K562 (cell line): ENCODE measurements at regions not wholly inside any gene's neighbourhood (a gene's known extent, or its start where the extent isn't known, plus 50 kb on each side); places are given as distances from the start of the nearest gene placed in this dataset.

Experiments
- ATAC-seq: fragments of 200-7000 bp; cut with Tn5 transposase; 3 replicates; pipeline ENCODE4 v1.9.1; 2020; ENCODE audit warnings: moderate library complexity
- BruUV-seq: library from RNA; stranded (reverse); fragments of 400-500 nt; replicated peaks from 2 replicates; lab custom pipeline; 2021; lab: Mats Ljungman, UMichigan
- CTCF ChIA-PET: fragments of 300-600 bp; formaldehyde crosslinking; extraction: SDS; loops from one replicate; lab custom pipeline; 2021; ENCODE audit warnings: low intra/inter-chr PET ratio; lab: Yijun Ruan, JAX
- POLR2A ChIA-PET: fragments of 300-600, 350-650 bp; sonication (Branson Sonifier 250); formaldehyde crosslinking; extraction: SDS; loops from one replicate; lab custom pipeline; 2021; ENCODE audit warnings: antibody characterized with exemption, inconsistent platforms; lab: Yijun Ruan, JAX
- DNase-seq, 4 experiments: peaks; one replicate each; pipeline versions ENCODE4 v3.0.0 to v3.0.0-alpha.2; 2011 to 2018; ENCODE audit warnings: low spot score in 3 of 4, mixed read lengths in 3 of 4; ENCODE audit errors: extremely low read depth in 1 of 4
- FAIRE-seq: peaks from 2 replicates; lab custom pipeline; 2011; peaks lifted over from hg19 to GRCh38; lab: Jason Lieb, UNC
- H2AFZ ChIP-seq: 2 replicates; pipeline ENCODE4 v1.6.0; 2011; ENCODE audit warnings: low read depth, low read length, control low read depth, inconsistent platforms
- H3K27ac ChIP-seq: fragments of 200-600 bp; 3 replicates; pipeline ENCODE4 v1.8.0; 2011; ENCODE audit warnings: low read depth, mild to moderate bottlenecking, control low read depth, inconsistent platforms, low read length, moderate library complexity, mixed read lengths; ENCODE audit errors: extremely low read depth
- H3K27me3 ChIP-seq, 2 experiments: fragments of 300-600 bp in 1 of 2; 2 replicates in 1 of 2; 3 replicates in 1 of 2; pipeline versions ENCODE4 v1.6.0 to v1.8.0; 2011; ENCODE audit warnings: inconsistent platforms in 2 of 2, low read length in 2 of 2, mild to moderate bottlenecking in 1 of 2, mixed read lengths in 1 of 2, moderate library complexity in 1 of 2; ENCODE audit not compliant: control insufficient read depth in 2 of 2, insufficient read depth in 2 of 2
- H3K36me3 ChIP-seq: fragments of 300-600 bp; 3 replicates; pipeline ENCODE4 v1.8.0; 2011; ENCODE audit warnings: mild to moderate bottlenecking, low read length, inconsistent platforms; ENCODE audit not compliant: control insufficient read depth, insufficient read depth
- H3K4me1 ChIP-seq, 2 experiments: fragments of 200-600 bp in 1 of 2; replicated peaks in 1 of 2; 2 replicates in 1 of 2; 3 replicates in 1 of 2; pipeline versions ENCODE4 v1.5.1 to v1.8.0; 2011; ENCODE audit warnings: inconsistent platforms in 2 of 2, low read length in 2 of 2, mild to moderate bottlenecking in 1 of 2, mixed read lengths in 1 of 2, moderate library complexity in 1 of 2; ENCODE audit not compliant: control insufficient read depth in 2 of 2, insufficient read depth in 2 of 2
- H3K4me2 ChIP-seq: 2 replicates; pipeline ENCODE4 v1.6.1; 2011; ENCODE audit warnings: low read length, control low read depth, inconsistent platforms, mixed read lengths; ENCODE audit not compliant: insufficient read depth
- H3K4me3 ChIP-seq: fragments of 200-600 bp; sonication (generic), shearing (Covaris generic); 2 replicates; pipeline ENCODE4 v1.5.1; 2016; ENCODE audit warnings: control low read depth, inconsistent platforms
- H3K79me2 ChIP-seq: fragments of 200-600 bp; 3 replicates; pipeline ENCODE4 v1.8.0; 2011; ENCODE audit warnings: low read length, inconsistent platforms; ENCODE audit not compliant: control insufficient read depth, insufficient read depth
- H3K9ac ChIP-seq, 2 experiments: 2 replicates each; pipeline versions ENCODE4 v1.6.0 to v1.6.1; 2011; ENCODE audit warnings: low read depth in 2 of 2, low read length in 2 of 2, control low read depth in 1 of 2, inconsistent platforms in 1 of 2, mild to moderate bottlenecking in 1 of 2, mixed read lengths in 1 of 2; ENCODE audit not compliant: insufficient read depth in 1 of 2
- H3K9me1 ChIP-seq: one replicate; pipeline ENCODE4 v1.6.0; 2011; ENCODE audit warnings: inconsistent platforms, mild to moderate bottlenecking, low read length, moderate library complexity; ENCODE audit not compliant: control insufficient read depth, insufficient read depth
- H3K9me3 ChIP-seq: replicated peaks from 2 replicates; pipeline ENCODE4 v1.5.1; 2011; ENCODE audit warnings: low read depth, low read length, inconsistent platforms; ENCODE audit not compliant: control insufficient read depth, insufficient read depth
- H4K20me1 ChIP-seq: replicated peaks from 2 replicates; pipeline ENCODE4 v1.6.1; 2011; ENCODE audit warnings: low read length, inconsistent platforms, mixed read lengths; ENCODE audit not compliant: control insufficient read depth, insufficient read depth
- ARID2 ChIP-seq: fragments of 450-650 bp; IDR thresholded peaks from 2 replicates; pipeline ENCODE4 v1.6.1; 2017; ENCODE audit warnings: antibody characterized with exemption, mild to moderate bottlenecking
- ATF7 ChIP-seq: fragments of 450-650 bp; IDR thresholded peaks from 2 replicates; pipeline ENCODE4 v1.7.1; 2014; ENCODE audit warnings: mild to moderate bottlenecking, moderate library complexity
- BHLHE40 ChIP-seq: IDR thresholded peaks from 2 replicates; pipeline ENCODE4 v1.6.1; 2011; ENCODE audit warnings: low read length, improper control_type of control experiment
- ESRRA ChIP-seq: fragments of 450-650 bp; IDR thresholded peaks from 2 replicates; pipeline ENCODE4 v1.6.1; 2014; ENCODE audit warnings: low read depth, mild to moderate bottlenecking, moderate library complexity, borderline replicate concordance
- GTF2F1 ChIP-seq: IDR thresholded peaks from 2 replicates; pipeline ENCODE4 v1.6.1; 2011; ENCODE audit warnings: low read depth, low read length, improper control_type of control experiment
- HMGN3 ChIP-seq: IDR thresholded peaks from 2 replicates; pipeline ENCODE4 v1.6.1; 2011; ENCODE audit warnings: borderline replicate concordance, low read depth, mild to moderate bottlenecking, mixed read lengths, low read length; ENCODE audit not compliant: insufficient read length; ENCODE audit errors: extremely low read depth
- MAFG ChIP-seq: fragments of 450-650 bp; conservative IDR thresholded peaks from 2 replicates; pipeline ENCODE4 v1.6.1; 2016; ENCODE audit warnings: missing genetic modification characterization, missing compliant biosample characterization
- PHB2 ChIP-seq: fragments of 450-650 bp; IDR thresholded peaks from 2 replicates; pipeline ENCODE4 v1.6.1; 2017; ENCODE audit warnings: low read depth
- PHTF2 ChIP-seq: fragments of 250-450 bp; sonication (Bioruptor Pico); IDR thresholded peaks from 2 replicates; pipeline ENCODE4 v1.5.0; 2021; ENCODE audit warnings: mild to moderate bottlenecking
- WHSC1 ChIP-seq: IDR thresholded peaks from one replicate; pipeline ENCODE4 v1.6.1; 2012; ENCODE audit warnings: low read length, control low read depth, inconsistent platforms
- YY1 ChIP-seq, 3 experiments: IDR thresholded peaks; 2 replicates each; pipeline ENCODE4 v1.6.1; 2011; ENCODE audit warnings: low read length in 2 of 3, mild to moderate bottlenecking in 2 of 3, moderate library complexity in 2 of 3, borderline replicate concordance in 1 of 3, control low read depth in 1 of 3, low read depth in 1 of 3; ENCODE audit not compliant: insufficient read depth in 3 of 3, insufficient replicate concordance in 2 of 3, control insufficient read depth in 1 of 3, insufficient read length in 1 of 3; ENCODE audit errors: extremely low read depth in 1 of 3
- ZBTB1 ChIP-seq: sonication (generic); formaldehyde crosslinking; IDR thresholded peaks from 2 replicates; pipeline ENCODE4 v1.8.1; 2023; ENCODE audit warnings: missing genetic modification reagents, low read depth, mild to moderate bottlenecking, borderline replicate concordance
- WGBS: fragments of 100-300 bp; shearing (Covaris generic); methylation state at CpG from one replicate; pipeline ENCODE4 v1.1.6; 2016; ENCODE audit warnings: low coverage, mixed read lengths; ENCODE audit not compliant: insufficient coverage; ENCODE audit errors: missing lambda C conversion rate; 5-methylcytosine and 5-hydroxymethylcytosine counted together
- in situ Hi-C: fragments of 300-500 bp; cut with MboI; formaldehyde crosslinking; loops from 4 replicates; pipeline ENCODE4 v1.15.0; 2018; ENCODE audit warnings: inconsistent platforms, mixed read lengths
- intact Hi-C: fragments of 100-400 bp; cut with micrococcal nuclease; formaldehyde crosslinking; loops from 2 replicates; pipeline ENCODE4 v1.14.2; 2022
- TF ChIP-seq, protein P1 (sequence below): fragments of 250-450 bp; sonication (Bioruptor Pico); IDR thresholded peaks from 2 replicates; pipeline ENCODE4 v1.5.0; 2022; ENCODE audit warnings: mild to moderate bottlenecking
- TF ChIP-seq, protein P2 (sequence below): fragments of 450-650 bp; IDR thresholded peaks from 2 replicates; pipeline ENCODE4 v1.6.1; 2017; ENCODE audit warnings: mild to moderate bottlenecking, moderate library complexity

DNA sequence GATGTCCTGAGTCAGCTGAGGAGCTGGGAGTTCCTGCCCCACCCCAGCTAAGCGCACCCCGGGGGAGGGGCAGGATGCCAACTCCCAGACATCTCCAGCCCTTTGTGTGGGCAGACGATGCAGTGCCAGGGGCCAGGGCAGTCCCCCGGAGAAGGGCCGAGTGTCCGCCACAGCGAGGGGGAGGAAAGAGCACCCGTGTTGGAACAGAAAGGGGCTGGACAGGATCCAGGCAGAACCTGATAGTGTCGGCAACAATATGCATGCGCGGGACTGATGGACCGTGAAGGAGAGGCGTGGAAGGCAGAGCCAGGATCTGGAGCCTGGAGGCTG, 1434.7 kb downstream of the BRD1 start:
- no peak for FAIRE-seq
- H3K4me3 ChIP-seq = no peak overlapping the region
- TF ChIP-seq, protein P1, sequence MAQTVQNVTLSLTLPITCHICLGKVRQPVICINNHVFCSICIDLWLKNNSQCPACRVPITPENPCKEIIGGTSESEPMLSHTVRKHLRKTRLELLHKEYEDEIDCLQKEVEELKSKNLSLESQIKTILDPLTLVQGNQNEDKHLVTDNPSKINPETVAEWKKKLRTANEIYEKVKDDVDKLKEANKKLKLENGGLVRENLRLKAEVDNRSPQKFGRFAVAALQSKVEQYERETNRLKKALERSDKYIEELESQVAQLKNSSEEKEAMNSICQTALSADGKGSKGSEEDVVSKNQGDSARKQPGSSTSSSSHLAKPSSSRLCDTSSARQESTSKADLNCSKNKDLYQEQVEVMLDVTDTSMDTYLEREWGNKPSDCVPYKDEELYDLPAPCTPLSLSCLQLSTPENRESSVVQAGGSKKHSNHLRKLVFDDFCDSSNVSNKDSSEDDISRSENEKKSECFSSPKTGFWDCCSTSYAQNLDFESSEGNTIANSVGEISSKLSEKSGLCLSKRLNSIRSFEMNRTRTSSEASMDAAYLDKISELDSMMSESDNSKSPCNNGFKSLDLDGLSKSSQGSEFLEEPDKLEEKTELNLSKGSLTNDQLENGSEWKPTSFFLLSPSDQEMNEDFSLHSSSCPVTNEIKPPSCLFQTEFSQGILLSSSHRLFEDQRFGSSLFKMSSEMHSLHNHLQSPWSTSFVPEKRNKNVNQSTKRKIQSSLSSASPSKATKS (CRISPR knock-in tag) = no peak
- no peak for TF ChIP-seq BHLHE40
- TF ChIP-seq PHB2 = no peak
- TF ChIP-seq GTF2F1 = no peak
- TF ChIP-seq WHSC1 = no peak
- TF ChIP-seq, all 486 proteins: peak for 0
- no peak for ATAC-seq
- ChIA-PET CTCF (no interaction called here), POLR2A (no interaction called here)
- no peaks in the 10 kb centered on the region for H4K20me1 ChIP-seq
- no TSS peak for BruUV-seq
- no peak overlapping the region for H3K9ac ChIP-seq
- H3K9me1 ChIP-seq = no peaks in the 10 kb centered on the region
- no peaks in the 10 kb centered on the region for H3K9me3 ChIP-seq
- in situ Hi-C loops = no loop called here
- intact Hi-C loops = no loop called here
- no peaks in the 10 kb centered on the region for H3K4me1 ChIP-seq
- H3K27ac ChIP-seq = no peak overlapping the region
- H3K27me3 ChIP-seq = peaks cover 0 to 19% of the 10 kb centered on the region in 2 experiments; a peak in 2 of 5 replicates
- H2AFZ ChIP-seq = no peak overlapping the region
- H3K4me2 ChIP-seq = no peak overlapping the region
- DNase-seq = no peak
- 0% methylated on average over 6 of the region's 13 CpGs for WGBS
- H3K79me2 ChIP-seq = no peaks in the 10 kb centered on the region
- H3K36me3 ChIP-seq = no peaks in the 10 kb centered on the region

DNA sequence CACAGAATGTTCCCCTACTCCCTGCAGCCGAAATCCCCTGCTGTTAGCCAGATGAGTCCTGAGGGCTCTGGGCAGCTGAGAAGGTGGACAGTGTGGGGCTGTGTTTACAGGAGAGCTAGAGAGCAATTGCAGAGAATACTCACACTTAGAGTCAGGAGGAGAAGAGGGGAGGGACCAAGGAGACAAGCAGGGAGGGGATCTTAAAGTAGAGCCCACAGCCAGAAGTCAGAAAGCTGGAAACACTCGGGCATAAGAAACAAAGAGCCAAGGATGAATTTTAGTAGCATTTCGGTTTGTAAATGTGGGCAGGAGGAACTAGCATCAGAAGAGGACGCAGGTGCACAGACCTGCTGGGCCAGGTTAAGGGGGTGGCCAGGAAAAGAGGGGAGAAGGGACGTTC, 1435.9 kb downstream of the BRD1 start:
- Histone ChIP-seq H3K79me2 (no peaks in the 10 kb centered on the region), H3K9me1 (no peaks in the 10 kb centered on the region), H2AFZ (no peak overlapping the region), H3K4me1 (no peaks in the 10 kb centered on the region), H3K27me3 (peaks cover 0 to 12% of the 10 kb centered on the region in 2 experiments; a peak in 2 of 5 replicates), H3K27ac (no peak overlapping the region), H4K20me1 (no peaks in the 10 kb centered on the region), H3K36me3 (no peaks in the 10 kb centered on the region), H3K4me3 (no peak overlapping the region), H3K4me2 (no peak overlapping the region), H3K9me3 (no peaks in the 10 kb centered on the region), H3K9ac (no peak overlapping the region)
- POLR2A ChIA-PET = no interaction called here
- FAIRE-seq (no peak), DNase-seq (no peak), ATAC-seq (no peak)
- intact Hi-C loops = no loop called here
- in situ Hi-C loops = no loop called here
- BruUV-seq = no TSS peak
- CTCF ChIA-PET = no interaction called here
- 0% methylated on average over 5 of the region's 5 CpGs for WGBS
- TF ChIP-seq ZBTB1 (CRISPR knock-in tag) (no peak), PHTF2 (CRISPR knock-in tag) (no peak), ATF7 (no peak), YY1 (IDR thresholded peaks at IDR 0.05; ENCODE audit: borderline replicate concordance in 1 of 3, control insufficient read depth in 1 of 3, extremely low read depth in 1 of 3, insufficient read depth in 3 of 3, insufficient read length in 1 of 3, insufficient replicate concordance in 2 of 3, low read depth in 1 of 3, low read length in 2 of 3) (no peak), ARID2 (no peak), MAFG (tag) (no peak), ESRRA (no peak), HMGN3 (no peak)
- TF ChIP-seq, protein P2, sequence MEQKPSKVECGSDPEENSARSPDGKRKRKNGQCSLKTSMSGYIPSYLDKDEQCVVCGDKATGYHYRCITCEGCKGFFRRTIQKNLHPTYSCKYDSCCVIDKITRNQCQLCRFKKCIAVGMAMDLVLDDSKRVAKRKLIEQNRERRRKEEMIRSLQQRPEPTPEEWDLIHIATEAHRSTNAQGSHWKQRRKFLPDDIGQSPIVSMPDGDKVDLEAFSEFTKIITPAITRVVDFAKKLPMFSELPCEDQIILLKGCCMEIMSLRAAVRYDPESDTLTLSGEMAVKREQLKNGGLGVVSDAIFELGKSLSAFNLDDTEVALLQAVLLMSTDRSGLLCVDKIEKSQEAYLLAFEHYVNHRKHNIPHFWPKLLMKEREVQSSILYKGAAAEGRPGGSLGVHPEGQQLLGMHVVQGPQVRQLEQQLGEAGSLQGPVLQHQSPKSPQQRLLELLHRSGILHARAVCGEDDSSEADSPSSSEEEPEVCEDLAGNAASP = no peak
